Inferior parietal cortex (tissue), 1 donor: ENCODE measurements at regions not wholly inside any gene's neighbourhood (a gene's known extent, or its start where the extent isn't known, plus 50 kb on each side); places are given as distances from the start of the nearest gene placed in this dataset.
"Not testable (repeated sequence)": the region's sequence is repeated elsewhere in the genome, so short reads cannot be mapped to it uniquely, and the experiment has no call there.

Experiments
- DNase-seq: peaks from one replicate; pipeline ENCODE4 v3.0.0-alpha.2; 2016; ENCODE audit errors: extremely low spot score

- DNase-seq = not testable (repeated sequence)
Observed at GRCh38 chr7:26424319-26424718, 132.7 kb downstream of the SNX10 start.

GRCh38 chr7:26425655-26426054, 134.0 kb downstream of the SNX10 start:
- no peak for DNase-seq

- DNase-seq = no peak
Observed at GRCh38 chr7:26426096-26426495, 134.4 kb downstream of the SNX10 start.

- DNase-seq = no peak
Observed at GRCh38 chr7:26428571-26428970, 136.9 kb downstream of the SNX10 start.

GRCh38 chr7:26429168-26429567, 137.5 kb downstream of the SNX10 start:
- no peak for DNase-seq

GRCh38 chr7:26434974-26435373, 143.3 kb downstream of the SNX10 start:
- no peak for DNase-seq

- no peak for DNase-seq
Observed at GRCh38 chr7:26437003-26437532, 145.4 kb downstream of the SNX10 start.

GRCh38 chr7:26438078-26438477, 146.4 kb downstream of the SNX10 start:
- no peak for DNase-seq

GRCh38 chr7:26439521-26440232, 148.0 kb downstream of the SNX10 start:
- DNase-seq = no peak

GRCh38 chr7:26440233-26441001, 148.8 kb downstream of the SNX10 start:
- no peak for DNase-seq

- no peak for DNase-seq
Observed at GRCh38 chr7:26441002-26441521, 149.4 kb downstream of the SNX10 start.

GRCh38 chr7:26441611-26442277, 150.1 kb downstream of the SNX10 start:
- DNase-seq = no peak

- DNase-seq = no peak
Observed at GRCh38 chr7:26443006-26443405, 151.3 kb downstream of the SNX10 start.

GRCh38 chr7:26443751-26444150, 152.1 kb downstream of the SNX10 start:
- no peak for DNase-seq

GRCh38 chr7:26444555-26444954, 152.9 kb downstream of the SNX10 start:
- DNase-seq = no peak

- DNase-seq = no peak
Observed at GRCh38 chr7:26447116-26447515, 155.5 kb downstream of the SNX10 start.

GRCh38 chr7:26449175-26450165, 157.8 kb downstream of the SNX10 start:
- no peak for DNase-seq

- DNase-seq = no peak
Observed at GRCh38 chr7:26451997-26452396, 160.3 kb downstream of the SNX10 start.

GRCh38 chr7:26454180-26454579, 162.5 kb downstream of the SNX10 start:
- DNase-seq = no peak

GRCh38 chr7:26457696-26458327, 166.2 kb downstream of the SNX10 start:
- no peak for DNase-seq
